NCI-H69 (cell line): ENCODE measurements at regions not wholly inside any gene's neighbourhood (a gene's known extent, or its start where the extent isn't known, plus 50 kb on each side); places are given as distances from the start of the nearest gene placed in this dataset.

Experiments
- DNase-seq: peaks from one replicate; lab custom pipeline; 2025; lab: John Stamatoyannopoulos, UW

DNA sequence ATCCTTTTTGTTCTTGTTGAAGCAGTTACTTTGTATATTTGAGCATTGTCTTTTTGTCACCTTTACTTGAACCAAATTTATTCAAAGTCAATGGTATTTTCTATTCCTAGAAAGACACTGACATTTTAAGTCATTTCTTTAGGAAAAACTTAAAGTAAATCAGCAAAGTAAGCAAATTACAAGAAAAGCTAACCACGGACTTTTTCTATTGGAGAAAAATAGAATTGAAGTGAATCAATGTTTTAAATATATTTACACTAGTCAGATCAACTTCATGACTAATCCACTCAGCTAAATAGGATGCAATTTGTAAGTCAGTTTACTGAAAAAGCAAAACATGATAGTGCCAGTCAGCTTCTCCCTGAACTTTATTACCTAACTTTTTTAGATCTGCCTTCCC is 733.8 kb upstream of the ALCAM start:
- DNase-seq = no peak

DNA sequence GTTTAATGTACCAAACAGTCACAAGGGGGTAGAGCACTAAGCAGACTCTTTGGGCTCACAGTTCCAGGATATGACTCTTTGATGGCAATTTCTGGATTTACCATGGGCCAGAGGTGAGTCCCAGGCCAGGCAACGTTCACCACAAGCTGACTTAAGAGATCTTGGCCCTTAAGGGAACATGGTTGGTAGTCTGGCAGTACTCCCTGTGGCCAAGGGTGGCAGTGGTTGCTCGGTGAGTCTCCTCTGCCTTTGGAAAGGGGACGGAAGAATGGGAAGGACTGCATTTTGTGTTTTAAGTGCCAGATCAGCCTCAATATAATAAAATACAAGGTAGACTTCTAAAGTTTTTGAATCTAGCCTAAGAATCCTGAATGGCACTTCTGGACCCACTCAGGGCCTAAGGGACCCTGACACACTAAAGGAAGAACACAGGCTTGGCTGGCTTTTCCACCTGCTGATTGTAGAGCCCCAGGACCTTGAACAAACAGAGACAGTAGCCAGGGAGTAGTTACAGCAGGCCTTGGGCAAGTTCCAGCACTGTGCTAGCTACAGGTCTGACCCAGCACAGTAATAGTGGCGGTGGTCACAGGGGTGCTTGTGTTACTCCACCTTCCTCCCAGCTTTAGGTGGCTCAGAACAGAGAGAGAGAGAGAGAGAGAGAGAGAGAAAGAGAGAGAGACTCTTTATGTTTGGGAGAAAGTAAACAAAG is 730.7 kb upstream of the ALCAM start:
- peak; percentile 4 for DNase-seq

DNA sequence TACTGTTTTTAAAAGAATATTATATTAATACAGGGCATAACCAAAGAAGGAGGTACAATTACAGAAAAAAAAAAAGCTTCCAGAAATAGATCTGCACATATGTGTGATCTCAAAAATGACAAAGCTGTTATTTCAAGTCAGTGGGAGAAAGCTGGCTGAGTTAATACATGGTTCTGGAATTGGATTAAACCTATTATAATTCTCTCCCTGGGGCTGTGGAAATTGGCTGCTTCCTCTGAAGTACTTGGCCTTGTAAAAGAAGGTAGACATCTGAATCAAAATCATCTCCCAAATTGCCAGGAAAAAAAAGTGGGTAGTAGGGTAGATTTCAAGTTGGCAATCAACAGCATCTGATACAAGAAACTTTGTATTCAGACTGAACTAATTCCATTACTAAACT is 723.9 kb upstream of the ALCAM start:
- DNase-seq = peak; percentile 85

DNA sequence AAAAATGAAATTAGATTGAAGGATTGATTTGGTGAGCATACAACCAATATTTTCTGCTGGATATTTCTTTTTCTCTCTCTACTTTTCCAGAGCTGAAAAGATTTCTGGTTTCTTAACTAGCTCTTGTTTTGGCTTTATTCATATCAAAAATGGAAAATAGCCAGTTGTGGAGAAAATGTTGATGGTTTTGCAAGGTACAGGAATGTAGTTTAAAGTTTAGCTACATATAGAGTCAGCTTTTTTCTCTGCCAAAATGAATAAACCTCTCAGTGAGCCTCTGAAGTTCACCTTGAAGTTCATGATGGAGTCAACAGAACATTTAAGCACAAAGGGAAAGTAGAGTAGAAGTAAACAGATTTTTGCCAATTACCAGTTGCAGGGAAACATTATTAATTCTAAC is 720.5 kb upstream of the ALCAM start:
- peak; percentile 6 for DNase-seq

GRCh38 chr3:104648823-104649222 is 717.9 kb upstream of the ALCAM start:
- peak; percentile 10 for DNase-seq

- peak; percentile 2 for DNase-seq
Measured at GRCh38 chr3:104669083-104669482, 697.6 kb upstream of the ALCAM start.

DNA sequence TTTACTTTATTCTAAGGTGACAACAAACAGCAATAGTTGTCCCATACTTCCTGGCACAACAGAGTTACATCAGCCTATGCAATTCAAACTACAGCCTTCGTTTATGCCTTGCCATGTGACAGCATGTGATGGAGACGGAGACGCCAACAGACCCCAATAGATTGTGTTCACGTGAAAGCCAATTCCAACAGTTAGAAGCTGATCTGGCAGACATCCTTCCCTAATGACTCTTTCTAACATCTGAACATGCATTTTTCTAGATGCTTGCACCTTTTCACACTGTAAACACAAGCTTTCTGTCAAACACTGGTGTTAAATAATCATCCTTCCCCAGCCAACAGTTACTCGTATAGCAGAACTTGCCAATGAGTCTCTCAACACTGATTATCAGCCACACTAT is 694.4 kb upstream of the ALCAM start:
- no peak for DNase-seq

- DNase-seq = no peak
Measured at GRCh38 chr3:104673981-104674380, 692.7 kb upstream of the ALCAM start.

DNA sequence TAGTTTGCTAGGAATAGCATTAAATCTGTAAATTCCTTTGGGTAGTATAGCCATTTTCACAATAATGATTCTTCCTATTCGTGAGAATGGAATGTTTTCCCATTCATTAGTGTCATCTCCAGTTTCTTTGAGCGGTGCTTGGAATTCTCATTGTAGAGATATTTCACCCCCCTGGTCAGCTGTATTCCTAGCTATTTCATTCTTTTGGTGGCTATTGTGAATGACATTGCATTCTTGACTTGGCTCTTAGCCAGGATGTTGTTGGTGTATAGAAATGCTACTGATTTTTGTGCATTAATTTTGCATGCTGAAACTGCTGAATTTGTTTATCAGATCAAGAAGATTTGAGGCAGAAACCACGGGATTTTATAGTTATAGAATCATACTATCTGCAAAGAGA is 690.5 kb upstream of the ALCAM start:
- DNase-seq = no peak

DNA sequence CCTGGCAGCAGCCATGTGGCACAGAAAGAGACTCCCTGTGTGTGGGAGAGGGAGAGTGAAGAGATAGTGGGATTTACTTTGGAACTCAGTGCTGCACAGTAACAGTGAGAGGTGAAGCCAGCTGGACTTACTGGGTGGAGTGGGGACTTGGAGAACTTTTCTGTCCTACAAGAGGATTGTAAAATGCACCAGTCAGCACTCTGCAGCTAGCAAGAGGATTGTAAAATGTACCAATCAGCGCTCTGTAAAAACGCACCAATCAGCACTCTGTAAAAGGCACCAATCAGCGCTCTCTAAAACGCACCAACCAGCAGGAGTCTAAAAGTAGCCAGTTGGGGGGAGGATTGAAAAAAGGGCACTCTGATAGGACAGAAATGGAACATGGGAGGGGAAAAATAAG is 688.8 kb upstream of the ALCAM start:
- DNase-seq = no peak

DNA sequence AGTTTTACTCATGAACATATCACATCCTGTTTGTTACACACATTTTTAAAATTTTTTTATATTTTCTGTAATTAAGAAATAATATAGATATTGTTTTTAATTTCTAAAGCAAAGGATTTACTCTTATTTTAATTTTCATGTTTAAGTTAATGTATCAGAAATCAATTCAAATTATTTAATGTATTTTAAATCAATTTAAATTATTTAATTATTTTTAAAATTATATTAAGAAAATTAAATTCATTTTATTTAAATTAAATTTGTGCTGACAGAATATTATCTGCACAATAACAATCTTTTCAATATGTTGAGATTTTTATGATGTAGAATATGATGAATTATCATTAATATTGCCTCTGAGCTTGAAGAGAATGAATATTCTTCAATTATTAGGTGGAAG is 681.2 kb upstream of the ALCAM start:
- no peak for DNase-seq

DNA sequence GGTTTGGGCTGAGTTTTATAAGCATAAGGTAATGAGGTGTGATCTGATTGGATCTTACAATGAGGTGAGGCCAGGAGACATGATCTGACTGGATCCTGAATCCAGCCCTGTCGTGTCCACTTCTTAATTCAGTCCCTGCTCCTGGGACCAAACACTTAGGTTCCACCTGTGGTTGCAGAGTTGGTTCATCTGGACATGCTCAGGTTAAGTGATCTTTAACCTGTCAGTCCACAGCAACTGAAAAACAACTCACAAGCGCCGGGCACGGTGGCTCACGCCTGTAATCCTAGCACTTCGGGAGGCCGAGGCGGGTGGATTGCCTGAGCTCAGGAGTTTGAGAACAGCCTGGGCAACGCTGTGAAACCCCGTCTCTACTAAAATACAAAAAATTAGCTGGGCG is 679.3 kb upstream of the ALCAM start:
- DNase-seq = no peak

DNA sequence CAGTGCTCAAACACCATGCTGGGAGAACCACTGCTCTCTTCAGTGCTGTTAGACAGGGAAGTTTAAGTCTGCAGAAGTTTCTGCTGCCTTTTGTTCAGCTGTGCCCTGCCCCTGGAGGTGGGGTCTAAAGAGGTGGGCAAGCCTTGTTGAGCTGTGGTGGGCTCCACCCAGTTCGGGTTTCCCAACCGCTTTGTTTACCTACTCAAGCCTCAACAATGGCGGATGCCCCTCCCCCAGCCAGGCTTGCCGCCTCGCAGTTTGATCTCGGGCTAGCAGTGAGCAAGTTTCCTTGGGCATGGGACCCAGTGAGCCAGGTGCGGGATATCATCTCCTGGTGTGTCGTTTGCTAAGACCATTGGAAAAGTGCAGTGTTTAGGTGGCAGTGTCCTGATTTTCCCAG is 670.2 kb upstream of the ALCAM start:
- DNase-seq = no peak

DNA sequence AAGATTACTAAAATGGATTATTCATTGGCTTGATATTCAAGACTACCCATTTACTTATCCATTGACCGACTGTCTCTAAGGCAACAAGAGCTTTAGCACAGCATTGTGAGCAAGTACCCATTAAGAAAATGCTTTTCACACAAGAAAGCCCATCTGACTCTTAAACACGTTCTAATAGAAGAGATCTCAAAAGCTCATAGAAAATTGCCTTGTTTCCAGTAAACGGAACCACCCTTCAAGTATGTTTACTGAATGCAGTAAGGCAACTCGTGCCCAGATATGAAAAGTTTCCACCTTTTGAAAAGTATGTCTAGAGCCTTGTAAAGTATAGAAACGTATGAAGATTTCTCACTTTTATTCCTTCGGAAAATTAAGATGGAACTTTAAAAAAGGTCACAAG is 655.3 kb upstream of the ALCAM start:
- no peak for DNase-seq

DNA sequence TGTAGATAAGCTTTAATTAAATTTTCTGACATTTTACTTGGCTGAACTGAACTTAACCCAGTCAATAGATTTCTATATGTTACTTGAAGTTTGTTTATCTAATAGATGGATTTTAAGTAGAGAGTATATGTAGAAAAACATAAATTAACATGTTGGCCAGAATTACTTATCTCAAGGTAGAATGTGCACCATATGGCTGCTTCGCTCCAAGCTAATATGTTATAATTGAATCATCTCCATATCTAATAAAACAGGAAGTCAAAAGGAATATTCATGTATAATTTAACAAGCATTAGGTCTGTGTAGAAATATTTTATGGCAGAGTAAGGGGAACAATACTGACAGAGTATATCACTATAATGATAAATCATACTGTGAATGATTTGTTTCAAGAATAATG is 650.7 kb upstream of the ALCAM start:
- no peak for DNase-seq

DNA sequence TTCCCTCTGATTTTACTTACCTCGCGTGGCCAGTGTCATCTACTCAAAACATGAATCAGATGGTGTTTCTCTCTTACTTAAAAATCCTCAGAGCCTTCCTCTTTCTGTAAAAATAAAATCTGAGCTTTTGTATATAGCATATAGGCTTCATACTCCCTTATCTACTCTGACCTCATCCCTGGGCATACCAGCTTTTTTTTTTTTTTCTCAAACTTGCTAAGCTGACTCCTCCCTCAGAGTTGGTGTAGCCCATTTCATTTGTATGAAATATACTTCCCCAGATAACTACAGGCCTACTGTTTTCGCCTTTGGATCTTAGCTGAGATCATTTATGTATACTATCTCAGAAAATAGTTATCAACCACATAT is 648.9 kb upstream of the ALCAM start:
- DNase-seq = no peak

DNA sequence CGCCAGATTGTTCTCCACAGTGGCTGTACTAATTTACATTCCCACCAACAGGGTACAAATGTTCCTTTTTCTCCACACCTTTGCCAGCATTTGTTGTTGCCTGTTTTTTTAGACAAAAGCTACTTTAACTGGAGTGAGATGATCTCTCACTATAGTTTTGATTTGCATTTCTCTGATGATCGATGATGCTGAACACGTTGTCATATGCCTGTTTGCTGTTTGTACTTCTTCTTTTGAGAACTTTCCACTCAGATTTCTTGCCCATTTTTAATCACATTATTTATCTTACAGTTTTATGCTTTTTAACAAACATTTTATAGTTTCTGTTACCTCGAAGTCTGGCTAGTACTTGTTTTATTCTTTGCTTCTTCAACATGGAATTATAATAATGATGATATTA is 643.7 kb upstream of the ALCAM start:
- no peak for DNase-seq

- no peak for DNase-seq
Measured at GRCh38 chr3:104731074-104731473, 635.6 kb upstream of the ALCAM start.

GRCh38 chr3:104734627-104735026 is 632.1 kb upstream of the ALCAM start:
- DNase-seq = no peak

- no peak for DNase-seq
Measured at GRCh38 chr3:104735691-104736090, 631.0 kb upstream of the ALCAM start.

- DNase-seq = no peak
Measured at GRCh38 chr3:104738271-104738670, 628.4 kb upstream of the ALCAM start.

DNA sequence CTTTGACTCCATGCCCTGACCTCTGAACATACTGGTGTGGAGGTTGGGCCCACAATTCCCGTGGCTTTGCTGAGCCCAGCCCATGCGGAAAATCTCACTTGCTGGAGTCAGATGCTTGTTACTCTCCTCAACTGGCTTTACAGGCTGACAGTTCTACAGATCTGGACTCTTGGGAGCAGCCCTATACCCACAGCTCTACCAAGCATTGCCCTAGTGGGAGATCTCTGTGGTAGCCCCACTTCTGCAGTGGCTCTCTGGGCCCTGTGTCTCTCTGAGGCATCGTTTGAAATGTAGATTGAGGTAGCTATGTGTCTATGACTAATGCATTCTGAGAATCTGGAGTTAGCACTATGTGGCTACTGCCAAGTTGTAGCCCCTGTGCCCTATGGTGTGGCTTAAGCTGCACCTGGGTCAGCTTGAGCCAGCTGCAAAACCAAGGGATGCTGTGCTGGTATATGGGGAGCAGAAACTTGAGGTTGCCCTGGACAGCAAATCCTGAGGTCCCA is 625.8 kb upstream of the ALCAM start:
- no peak for DNase-seq

DNA sequence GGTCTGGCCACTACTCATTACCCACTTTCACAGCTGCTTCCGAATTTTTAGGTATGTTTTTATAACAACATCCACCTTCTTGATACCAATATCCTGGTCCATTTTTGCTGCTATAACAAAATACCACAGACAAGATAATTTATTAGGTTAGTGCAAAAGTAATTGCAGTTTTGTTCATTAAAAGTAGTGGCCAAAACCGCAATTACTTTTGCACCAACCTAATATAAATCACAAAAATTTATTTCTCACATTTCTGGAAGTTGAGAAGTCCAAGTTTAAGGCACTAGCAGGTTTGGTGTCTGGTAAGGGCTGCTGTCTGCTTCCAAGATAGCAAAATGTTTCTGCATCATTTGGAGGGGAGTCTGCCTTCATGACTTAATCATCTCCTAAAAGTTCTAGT is 624.7 kb upstream of the ALCAM start:
- DNase-seq = no peak

DNA sequence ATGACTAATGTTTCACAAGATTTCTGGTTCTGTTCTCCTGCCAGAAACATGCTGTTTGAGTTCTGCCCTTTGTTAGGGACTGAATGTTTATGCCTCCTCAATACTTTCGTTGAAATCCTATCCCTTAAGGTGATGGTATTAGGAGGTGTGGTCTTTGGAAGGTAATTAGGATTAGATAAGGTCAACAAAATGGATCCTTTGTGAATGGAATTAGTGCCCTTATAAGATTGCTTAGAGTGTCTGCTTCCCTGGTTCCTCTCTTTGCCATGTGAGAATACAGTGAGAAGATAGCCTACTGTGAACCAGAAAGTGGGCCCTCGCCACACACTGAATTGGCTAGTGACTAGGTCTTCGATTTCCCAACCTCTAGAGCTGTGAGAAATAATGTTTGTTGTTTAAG is 621.4 kb upstream of the ALCAM start:
- peak; percentile 11 for DNase-seq

DNA sequence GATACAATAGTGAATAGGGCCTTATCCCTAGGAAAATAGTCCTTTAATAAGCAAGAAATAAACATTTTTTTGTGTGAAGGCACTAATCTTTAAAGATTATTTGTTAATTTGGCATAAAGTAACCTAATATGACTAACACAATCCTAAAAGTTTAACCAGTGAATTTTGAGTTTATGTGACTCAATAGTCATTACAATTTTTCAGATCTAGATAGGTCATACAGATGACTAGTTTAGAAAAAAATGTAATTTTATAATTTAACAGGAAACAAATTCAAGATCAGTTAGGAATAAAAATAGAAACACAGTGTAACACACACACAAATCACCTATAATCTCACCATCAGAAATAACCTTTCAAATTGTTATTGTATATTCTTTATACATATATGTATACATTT is 620.7 kb upstream of the ALCAM start:
- DNase-seq = no peak
